Breast epithelium (tissue), 4 donors: ENCODE measurements at regions not wholly inside any gene's neighbourhood (a gene's known extent, or its start where the extent isn't known, plus 50 kb on each side); places are given as distances from the start of the nearest gene placed in this dataset.

Experiments used
- DNase-seq, 2 donors: peaks; one replicate each; pipeline ENCODE4 v3.0.0-alpha.2; 2019; ENCODE audit warnings: low spot score in 2 of 2
- H3K27ac ChIP-seq, 2 donors: fragments of 200-600 bp; sonication (generic) in 1 of 2; one replicate each; pipeline ENCODE4 v1.5.1; 2016 to 2019; ENCODE audit warnings: mild to moderate bottlenecking in 1 of 2
- H3K27me3 ChIP-seq, 2 donors: fragments of 200-600 bp; sonication (generic) in 1 of 2; one replicate each; pipeline versions ENCODE4 v1.5.1 to v1.6.0; 2017 to 2019; ENCODE audit warnings: control low read depth in 1 of 2, mild to moderate bottlenecking in 1 of 2
- H3K36me3 ChIP-seq: fragments of 200-600 bp; one replicate; pipeline ENCODE4 v1.5.1; 2019
- H3K4me1 ChIP-seq, 2 donors: fragments of 200-600 bp; sonication (generic); one replicate each; pipeline ENCODE4 v1.5.1; 2016 to 2019; ENCODE audit warnings: control low read depth in 1 of 2
- H3K4me3 ChIP-seq, 3 donors: fragments of 200-600 bp; sonication (generic); 1 replicate in 2 of 3; 2 replicates in 1 of 3; pipeline ENCODE4 v1.5.1; 2016 to 2019; ENCODE audit warnings: mild to moderate bottlenecking in 3 of 3, moderate library complexity in 2 of 3
- H3K9me3 ChIP-seq, 2 donors: fragments of 200-600 bp; sonication (generic) in 1 of 2; one replicate each; pipeline ENCODE4 v1.5.1; 2016 to 2019; ENCODE audit warnings: control low read depth in 1 of 2
- CTCF ChIP-seq, 3 donors: fragments of 450-650 bp; IDR thresholded peaks; one replicate each; pipeline ENCODE4 v1.5.1; 2016 to 2017; ENCODE audit warnings: antibody characterized with exemption in 3 of 3, mild to moderate bottlenecking in 3 of 3, moderate library complexity in 3 of 3
- POLR2A ChIP-seq: fragments of 450-650 bp; IDR thresholded peaks from one replicate; pipeline ENCODE4 v1.6.1; 2016; ENCODE audit warnings: antibody characterized with exemption, mild to moderate bottlenecking, moderate library complexity
- POLR2AphosphoS5 ChIP-seq, 3 donors: sonication (generic); formaldehyde crosslinking; IDR thresholded peaks; one replicate each; pipeline ENCODE4 v1.6.1; 2017; ENCODE audit warnings: antibody characterized with exemption in 3 of 3
- intact Hi-C: fragments of 100-400 bp; cut with DNase I; formaldehyde crosslinking; loops from one replicate; pipeline ENCODE4 v1.15.1; 2023; ENCODE audit warnings: low total_unique reads

DNA sequence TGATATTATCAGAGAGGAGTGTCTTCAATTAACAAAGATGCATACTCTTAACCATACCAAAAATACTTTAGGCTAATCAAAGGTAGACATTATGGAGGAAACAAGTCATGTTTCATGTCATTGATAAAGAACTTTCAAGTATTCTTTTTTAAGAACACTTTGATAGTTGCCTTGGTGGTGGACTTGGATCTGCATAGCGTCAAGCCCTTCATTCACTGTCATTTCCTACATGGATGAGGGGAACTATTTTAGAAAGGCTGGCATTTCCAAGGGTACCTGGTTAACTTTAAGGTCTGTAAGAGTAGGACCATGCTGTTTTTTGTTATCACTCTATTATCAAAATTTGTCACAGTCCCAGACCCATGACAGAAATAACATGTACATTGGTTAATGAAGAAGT, 622.5 kb downstream of the PKHD1 start:
- DNase-seq: no peak
- Histone ChIP-seq H3K4me1 (no peaks in the 10 kb centered on the region), H3K27ac (no peak overlapping the region), H3K27me3 (no peaks in the 10 kb centered on the region), H3K36me3 (no peaks in the 10 kb centered on the region), H3K9me3 (no peaks in the 10 kb centered on the region), H3K4me3 (no peak overlapping the region)
- TF ChIP-seq CTCF (IDR thresholded peaks at IDR 0.05) (no peak), POLR2AphosphoS5 (IDR thresholded peaks at IDR 0.05) (no peak), POLR2A (no peak)
- intact Hi-C loops: no loop called here

DNA sequence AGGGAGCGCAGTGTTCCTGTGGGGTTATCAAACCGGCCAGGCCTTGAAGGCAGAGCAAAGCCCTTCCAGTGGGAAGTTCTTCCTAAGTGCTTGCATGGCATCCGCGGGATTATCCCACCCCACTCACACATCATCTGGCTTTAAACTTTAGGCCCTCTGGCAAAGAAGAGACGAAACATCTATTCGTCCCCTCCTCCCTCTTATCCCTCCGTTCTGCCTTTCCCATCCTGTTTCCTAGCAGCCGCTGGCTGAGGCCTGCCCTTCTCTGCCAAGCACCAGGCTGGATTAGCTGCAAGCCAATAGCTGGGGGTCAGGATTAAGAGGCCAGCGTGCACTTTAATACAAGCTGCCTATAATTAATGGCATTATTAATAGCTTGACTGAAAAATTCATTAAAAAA, 621.0 kb downstream of the PKHD1 start:
- TF ChIP-seq POLR2AphosphoS5 (IDR thresholded peaks at IDR 0.05) (no peak), CTCF (IDR thresholded peaks at IDR 0.05) (no peak), POLR2A (no peak)

DNA sequence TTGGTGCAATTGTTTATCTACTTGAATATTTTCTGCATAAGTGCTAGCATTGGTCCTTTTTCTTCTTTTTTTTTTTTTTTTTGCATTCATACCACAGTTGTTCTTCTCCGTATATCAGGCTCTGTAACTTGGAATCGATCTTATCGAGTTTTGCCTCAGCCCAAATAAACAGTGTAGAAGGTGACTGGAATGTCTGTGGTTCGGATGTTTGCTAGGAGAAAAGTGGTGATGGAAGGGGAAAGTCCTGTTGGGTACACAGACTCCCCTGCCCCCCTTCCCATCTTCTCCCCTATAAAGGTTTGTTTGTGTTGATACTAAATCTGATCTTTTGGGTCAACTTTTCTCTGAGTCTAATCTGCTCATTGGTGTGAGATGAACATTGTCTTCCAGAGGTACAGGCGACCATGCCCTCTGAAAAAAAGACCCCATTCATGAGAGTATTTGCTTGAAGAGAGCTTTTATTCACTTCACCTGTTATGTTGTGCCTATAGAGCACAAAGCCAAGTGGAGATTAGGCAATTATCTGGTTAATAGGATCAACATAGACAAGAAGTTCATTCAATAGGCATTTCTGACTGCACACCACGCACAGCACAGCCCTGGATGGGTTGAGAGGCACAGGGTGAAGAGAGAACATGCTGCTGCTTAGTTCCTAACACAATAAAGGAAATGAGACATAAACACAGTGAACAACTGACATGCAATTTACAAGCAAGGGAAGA, 620.0 kb downstream of the PKHD1 start:
- no peaks in the 10 kb centered on the region for H3K9me3 ChIP-seq
- TF ChIP-seq CTCF (IDR thresholded peaks at IDR 0.05) (no peak), POLR2A (no peak), POLR2AphosphoS5 (IDR thresholded peaks at IDR 0.05) (no peak)
- no peak overlapping the region for H3K4me3 ChIP-seq
- H3K27me3 ChIP-seq: no peaks in the 10 kb centered on the region
- no peak overlapping the region for H3K27ac ChIP-seq
- no peaks in the 10 kb centered on the region for H3K4me1 ChIP-seq
- H3K36me3 ChIP-seq: no peaks in the 10 kb centered on the region
- intact Hi-C loops: no loop called here
- DNase-seq: no peak

More for the DNA sequence above, 621.0 kb downstream of the PKHD1 start:
- DNase-seq: no peak
- Histone ChIP-seq H3K4me3 (no peak overlapping the region), H3K36me3 (no peaks in the 10 kb centered on the region), H3K4me1 (no peaks in the 10 kb centered on the region), H3K27ac (no peak overlapping the region), H3K27me3 (no peaks in the 10 kb centered on the region), H3K9me3 (no peaks in the 10 kb centered on the region)
- intact Hi-C loops: no loop called here

DNA sequence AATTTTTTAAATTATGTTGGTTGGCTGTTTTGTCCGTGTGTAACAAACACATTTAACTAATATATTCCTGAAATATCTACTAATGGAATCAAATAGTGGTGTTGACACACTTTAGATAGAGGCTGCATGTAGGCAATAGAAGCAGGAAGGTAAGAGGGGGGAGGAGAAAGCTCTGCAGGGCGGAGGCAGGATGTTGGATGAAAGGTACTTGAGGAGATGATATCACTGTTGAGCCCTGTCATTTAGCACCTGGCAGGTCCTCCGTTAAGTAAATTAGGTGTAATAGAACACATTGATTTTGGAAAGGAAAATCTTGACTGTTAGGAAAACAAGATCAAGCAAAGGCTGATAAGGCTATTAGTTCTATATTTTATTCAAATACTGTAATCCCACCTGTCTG, 618.7 kb downstream of the PKHD1 start:
- H3K27ac ChIP-seq: no peak overlapping the region
- no peaks in the 10 kb centered on the region for H3K27me3 ChIP-seq
- no peaks in the 10 kb centered on the region for H3K4me1 ChIP-seq
- TF ChIP-seq POLR2A (no peak), POLR2AphosphoS5 (IDR thresholded peaks at IDR 0.05) (no peak), CTCF (IDR thresholded peaks at IDR 0.05) (no peak)
- intact Hi-C loops: no loop called here
- no peak overlapping the region for H3K4me3 ChIP-seq
- H3K9me3 ChIP-seq: no peaks in the 10 kb centered on the region
- no peak for DNase-seq
- H3K36me3 ChIP-seq: no peaks in the 10 kb centered on the region

GRCh38 chr6:51472745-51473487, 614.5 kb downstream of the PKHD1 start:
- Histone ChIP-seq H3K4me1 (no peaks in the 10 kb centered on the region), H3K27me3 (no peaks in the 10 kb centered on the region), H3K36me3 (no peaks in the 10 kb centered on the region), H3K9me3 (no peaks in the 10 kb centered on the region), H3K27ac (no peak overlapping the region), H3K4me3 (no peak overlapping the region)
- intact Hi-C loops: no loop called here
- TF ChIP-seq POLR2AphosphoS5 (IDR thresholded peaks at IDR 0.05) (peak in 1 of 3 donors; percentile 39), POLR2A (no peak), CTCF (IDR thresholded peaks at IDR 0.05) (no peak)
- no peak for DNase-seq
